Loucy (cell line): ENCODE measurements at regions not wholly inside any gene's neighbourhood (a gene's known extent, or its start where the extent isn't known, plus 50 kb on each side); places are given as distances from the start of the nearest gene placed in this dataset.

ENCODE experiments used
- CTCF ChIP-seq: fragments of 200-600 bp; sonication (generic); conservative IDR thresholded peaks from 2 replicates; pipeline ENCODE4 v1.5.1; 2014; ENCODE audit warnings: mild to moderate bottlenecking, antibody characterized with exemption, low read length
- EZH2phosphoT487 ChIP-seq: fragments of 200-600 bp; IDR thresholded peaks from 2 replicates; pipeline ENCODE4 v1.6.1; 2018; ENCODE audit warnings: antibody characterized with exemption, mild to moderate bottlenecking, moderate library complexity, borderline replicate concordance

GRCh38 chr14:34103176-34103575, 152.3 kb upstream of the EGLN3 start:
- TF ChIP-seq CTCF = no peak
- TF ChIP-seq EZH2phosphoT487 = no peak
